HTR-8/SVneo (cell line): ENCODE measurements at regions not wholly inside any gene's neighbourhood (a gene's known extent, or its start where the extent isn't known, plus 50 kb on each side); places are given as distances from the start of the nearest gene placed in this dataset.

ENCODE experiments used
- DNase-seq: peaks from one replicate; pipeline ENCODE4 v3.0.0; 2011; ENCODE audit warnings: low spot score, mixed read lengths; ENCODE audit not compliant: insufficient read length
- FAIRE-seq: peaks from 2 replicates; lab custom pipeline; 2011; peaks lifted over from hg19 to GRCh38; lab: Jason Lieb, UNC

GRCh38 chr3:159835126-159835525 lies 153.5 kb upstream of the IL12A start:
- FAIRE-seq (no peak), DNase-seq (no peak)

GRCh38 chr3:159837725-159838124 lies 150.9 kb upstream of the IL12A start:
- DNase-seq, result no peak
- FAIRE-seq, result no peak

DNA sequence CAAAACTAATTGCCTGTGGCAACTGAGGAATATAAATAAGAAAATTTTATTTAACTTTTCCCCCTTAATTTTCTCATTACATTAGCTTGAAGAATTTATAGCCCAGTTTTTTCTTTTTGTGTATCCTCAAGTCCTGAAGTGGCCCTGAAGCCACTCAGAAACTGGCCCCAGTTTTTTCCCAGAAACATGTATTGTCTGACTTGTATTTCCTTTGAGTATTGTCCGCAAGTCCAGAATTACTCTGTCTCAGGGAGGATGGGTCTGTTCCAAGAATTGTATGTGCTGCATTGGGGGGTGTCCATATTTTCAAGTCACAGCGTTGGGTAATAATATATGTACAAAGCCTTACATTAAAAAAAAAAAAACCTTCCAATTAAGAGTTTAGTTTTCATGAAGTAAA lies 149.7 kb upstream of the IL12A start:
- FAIRE-seq, result no peak
- no peak for DNase-seq

GRCh38 chr3:159839561-159840379 lies 148.9 kb upstream of the IL12A start, which contains the start of gene SCHIP1:
Gene SCHIP1, plus strand, starts transcription at chr3:159839861.
- DNase-seq (no peak), FAIRE-seq (no peak)

DNA sequence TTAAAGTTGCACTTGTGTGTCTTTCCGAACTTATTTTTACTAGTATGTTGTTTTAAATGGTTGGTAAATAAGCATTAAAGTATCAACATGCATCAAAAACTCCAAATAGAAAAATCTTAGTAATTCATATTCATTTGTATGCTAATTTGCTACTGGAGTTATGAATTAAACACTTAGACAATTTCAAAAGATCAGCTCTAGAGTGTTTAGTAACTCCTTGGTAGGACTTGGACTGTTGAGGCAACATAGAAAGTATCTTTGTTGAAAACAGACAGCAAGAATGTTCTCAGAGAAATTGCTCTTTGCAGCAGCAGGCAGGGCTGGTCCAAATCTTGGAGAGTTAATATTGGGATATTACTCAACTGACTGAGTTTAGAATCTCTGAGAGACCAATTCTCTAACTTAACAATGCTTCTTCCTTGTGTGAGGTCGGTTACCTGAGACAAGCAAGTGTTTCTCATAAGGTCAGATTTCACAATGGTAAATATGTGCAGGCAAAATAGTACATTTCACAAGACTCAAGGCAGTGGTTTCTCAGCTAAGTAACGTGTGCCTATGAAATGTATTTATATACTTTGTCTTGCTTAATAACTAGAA lies 147.8 kb upstream of the IL12A start:
- DNase-seq (no peak), FAIRE-seq (no peak)

DNA sequence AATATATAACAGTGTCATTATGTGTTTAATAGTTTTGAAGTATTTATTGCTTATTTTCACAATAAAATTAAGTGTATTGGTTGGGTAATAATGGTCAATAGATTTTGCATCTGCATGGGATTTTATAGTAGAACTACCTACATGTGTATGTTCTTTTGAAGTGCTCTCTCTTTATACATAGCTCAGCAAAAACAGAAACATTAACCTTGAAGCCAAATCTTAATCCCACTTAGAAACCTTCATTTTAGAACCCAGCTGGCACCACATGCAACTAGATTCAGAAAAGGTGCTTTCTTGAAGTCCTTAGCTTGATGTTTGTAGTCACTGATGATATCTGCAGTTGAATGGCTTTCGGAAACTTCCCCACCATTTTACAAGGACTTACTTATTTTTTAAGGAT lies 146.9 kb upstream of the IL12A start:
- FAIRE-seq (no peak), DNase-seq (no peak)

DNA sequence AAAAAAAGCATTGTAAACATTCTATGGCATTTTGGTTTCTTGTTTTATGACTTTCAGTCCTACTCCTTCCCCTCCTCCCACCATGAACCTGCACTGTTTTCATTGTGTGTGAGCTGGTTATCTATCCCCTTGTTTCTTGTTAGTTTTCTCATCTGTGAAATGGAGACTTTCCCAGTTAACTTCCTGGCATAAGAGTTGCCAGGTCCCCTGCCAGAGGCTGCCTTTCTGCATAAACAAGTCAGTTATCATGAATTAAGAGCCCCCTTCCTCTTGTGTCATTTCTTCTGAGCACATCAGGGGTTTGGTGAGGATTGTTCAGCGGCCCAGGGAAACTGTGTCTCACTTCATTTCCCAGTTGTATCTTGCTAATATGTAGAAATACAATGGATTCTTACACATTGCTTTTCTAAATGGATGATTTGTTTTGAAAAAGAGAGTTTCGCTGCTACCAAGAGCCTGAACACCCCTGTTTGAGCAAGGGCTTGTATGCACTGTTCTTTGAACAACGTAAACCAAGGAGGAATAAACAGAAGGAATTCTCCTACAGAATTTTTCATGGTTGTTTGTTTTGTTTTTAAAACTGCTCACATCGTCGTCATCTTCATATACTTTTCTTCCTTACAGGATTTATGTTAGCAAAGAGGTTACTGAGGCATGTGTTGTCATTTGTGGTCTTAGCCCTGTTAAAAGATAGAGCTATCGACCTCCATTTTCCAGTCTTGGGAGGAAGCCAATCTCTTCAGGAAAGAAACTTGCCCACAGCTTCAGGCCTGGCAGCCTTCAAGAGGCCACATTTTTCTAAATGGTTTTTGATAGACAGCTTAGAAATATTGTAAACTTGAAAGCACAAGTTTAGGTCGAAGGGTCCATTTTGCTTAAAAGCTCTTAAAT lies 144.6 kb upstream of the IL12A start:
- no peak for FAIRE-seq
- DNase-seq, result no peak

DNA sequence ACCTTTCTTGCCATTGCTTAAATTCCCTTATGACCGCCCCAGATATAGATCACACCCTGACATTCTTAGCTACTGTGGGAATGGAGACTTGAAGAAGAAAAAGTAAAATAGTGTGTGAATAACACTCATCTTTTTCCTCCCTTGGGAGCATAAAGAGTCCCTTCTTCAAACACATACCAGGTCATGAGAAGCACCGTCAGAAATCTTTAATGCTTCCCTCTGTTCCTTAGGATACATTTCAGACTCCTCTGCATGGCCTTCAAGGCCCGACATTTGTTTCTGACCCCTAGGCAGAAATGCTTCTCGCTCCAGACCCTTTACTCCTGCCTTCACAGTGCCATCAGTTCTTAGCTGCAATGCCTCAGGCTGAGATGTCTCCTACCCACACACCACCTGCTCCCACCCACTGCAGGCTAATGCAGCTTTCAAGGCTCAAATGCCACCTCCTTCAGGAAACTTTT lies 143.8 kb upstream of the IL12A start:
- DNase-seq (no peak), FAIRE-seq (no peak)

DNA sequence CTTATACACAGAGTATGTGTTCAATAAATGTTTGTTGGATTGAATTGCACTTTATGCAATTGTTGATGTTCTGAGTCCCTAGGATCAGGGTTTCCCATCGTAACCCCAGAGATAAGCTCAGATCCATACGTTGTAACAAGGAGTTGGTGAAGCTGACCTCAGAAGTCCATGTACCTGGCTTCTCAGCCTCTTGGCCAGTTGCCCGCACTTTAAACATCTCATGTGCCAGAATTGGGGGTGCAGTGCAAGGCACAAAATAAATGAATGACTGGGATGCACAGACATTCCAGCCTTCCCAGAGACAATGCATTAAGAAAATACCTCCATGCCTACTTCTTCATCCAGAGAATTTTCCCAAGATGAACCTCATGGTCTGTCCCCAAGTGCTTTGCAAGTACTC lies 142.9 kb upstream of the IL12A start:
- FAIRE-seq (no peak), DNase-seq (no peak)

DNA sequence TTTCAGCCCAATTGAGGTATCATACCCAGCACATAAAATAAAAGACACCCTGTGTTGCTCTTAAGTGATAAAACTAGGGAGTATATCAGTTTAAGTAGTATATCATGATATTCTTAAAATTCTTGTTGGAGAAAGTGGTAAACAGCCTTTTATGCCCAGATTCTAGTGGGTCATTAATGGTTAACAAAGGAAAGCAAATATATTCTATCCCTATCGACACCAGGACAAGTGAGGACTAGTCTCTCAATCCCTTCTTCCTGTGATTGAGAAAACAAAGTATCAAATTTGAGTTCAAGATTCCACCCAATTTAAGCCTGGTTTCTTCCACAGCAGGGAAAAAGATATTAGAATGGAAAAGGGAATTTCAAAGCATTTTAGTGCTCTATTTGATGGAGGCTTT lies 142.4 kb upstream of the IL12A start:
- no peak for DNase-seq
- FAIRE-seq, result no peak

DNA sequence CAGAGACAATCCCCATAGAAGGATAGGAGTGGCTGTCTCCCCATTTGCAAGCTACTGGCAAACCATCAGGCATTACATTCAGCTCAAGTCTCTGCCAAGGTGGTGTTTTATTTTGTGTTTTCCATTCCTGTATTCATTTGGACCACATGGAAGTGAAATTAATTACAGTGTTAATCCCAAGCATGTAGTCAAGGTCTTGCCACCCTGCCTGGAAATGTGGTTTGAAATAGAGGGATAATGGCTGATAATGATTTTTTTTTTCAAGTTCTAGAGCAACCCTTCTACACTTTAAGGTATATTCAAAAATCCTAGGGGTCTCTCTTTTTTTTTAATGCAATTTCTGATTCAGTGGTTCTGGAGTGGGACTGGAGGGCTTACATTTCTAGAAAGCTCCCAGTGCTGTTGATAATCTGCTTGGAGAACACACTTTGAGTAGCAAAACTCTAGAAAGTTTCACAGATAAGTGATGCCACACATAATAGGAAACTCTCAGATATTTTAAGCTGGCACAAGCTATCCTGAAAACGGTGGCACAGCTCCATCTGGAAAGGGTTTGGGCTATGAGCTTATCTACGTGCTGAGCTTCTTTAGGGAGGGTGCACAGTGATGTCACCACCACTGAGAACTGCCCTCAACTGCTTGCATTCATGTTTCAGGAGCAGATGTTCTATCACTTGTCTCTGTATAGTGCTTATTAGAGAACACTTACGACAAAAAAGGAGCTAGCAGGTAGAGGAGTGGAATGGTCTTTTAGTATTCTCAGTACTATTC lies 140.1 kb upstream of the IL12A start:
- DNase-seq, result no peak

DNA sequence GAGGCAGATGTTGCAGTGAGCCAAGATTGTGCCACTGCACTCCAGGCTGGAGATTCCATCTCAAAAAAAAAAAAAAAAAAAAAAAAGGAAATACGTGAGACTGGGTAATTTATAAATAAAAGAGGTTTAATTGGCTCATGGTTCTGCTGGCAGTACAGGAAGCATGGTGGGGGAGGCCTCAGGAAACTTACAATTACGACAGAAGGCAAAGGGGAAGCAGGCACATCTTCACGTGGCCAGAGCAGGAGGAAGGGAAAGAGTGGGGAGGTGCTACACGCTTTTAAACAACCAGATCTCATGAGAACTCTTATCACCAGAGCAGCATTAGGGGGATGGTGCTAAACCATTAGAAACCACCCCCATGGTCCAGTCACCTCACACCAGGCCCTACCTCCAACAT lies 138.2 kb upstream of the IL12A start:
- DNase-seq, result no peak
- FAIRE-seq, result no peak

More for the DNA sequence above, 140.1 kb upstream of the IL12A start:
- FAIRE-seq, result no peak

DNA sequence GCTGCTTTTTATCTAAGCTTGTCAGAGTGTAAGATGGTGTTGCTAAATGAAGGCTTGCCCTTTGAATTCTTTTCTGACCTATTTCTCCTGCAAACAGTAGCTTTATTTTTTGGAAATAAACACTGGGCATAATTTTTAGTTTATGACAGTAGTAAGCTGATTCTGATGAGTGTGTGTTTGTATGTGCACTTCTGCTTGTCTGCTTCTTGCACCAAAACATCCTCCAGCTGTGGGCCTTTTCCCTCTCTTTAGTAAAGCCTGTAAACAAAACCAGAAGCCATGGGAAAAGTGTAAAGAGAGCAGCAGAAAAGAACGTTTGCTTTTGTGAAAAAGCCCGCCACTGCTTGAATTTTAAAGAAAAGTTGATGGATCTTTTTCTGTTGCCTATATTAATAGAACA lies 136.4 kb upstream of the IL12A start:
- DNase-seq (no peak), FAIRE-seq (no peak)

DNA sequence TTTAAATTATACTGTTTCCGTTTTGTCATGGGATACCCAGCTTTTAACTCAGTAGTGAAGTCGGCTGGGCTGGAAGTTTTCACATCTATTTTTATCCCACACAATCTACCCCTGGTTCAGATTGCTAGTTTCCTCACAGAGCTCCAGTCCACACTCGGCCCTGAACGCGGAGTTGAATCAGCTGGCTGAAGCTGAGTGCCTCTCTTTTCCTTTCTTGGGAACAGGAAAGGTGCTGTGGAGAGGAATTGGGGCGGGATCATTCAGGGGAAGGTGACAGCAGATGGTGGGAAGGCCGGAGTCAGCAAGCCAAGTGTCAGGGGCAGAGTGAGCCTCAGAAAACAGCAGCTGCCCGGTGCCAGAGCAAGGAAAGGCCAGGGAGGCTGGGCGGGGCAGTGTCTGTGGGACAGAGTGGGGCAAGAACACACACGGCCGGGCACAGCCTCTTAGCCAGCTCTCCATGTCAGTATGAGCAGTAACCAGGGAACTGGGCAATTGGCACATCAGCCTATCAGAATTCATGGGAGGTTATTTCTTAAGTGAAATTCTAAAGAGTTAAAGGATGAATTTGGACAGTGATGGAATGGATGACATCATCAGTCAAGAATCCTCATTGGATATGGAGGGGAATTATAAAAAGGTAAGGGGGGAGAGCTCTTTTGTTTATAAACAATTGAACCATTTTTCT lies 135.7 kb upstream of the IL12A start:
- DNase-seq, result peak; percentile 51
- peak; percentile 28 for FAIRE-seq

GRCh38 chr3:159853506-159853864 lies 135.2 kb upstream of the IL12A start:
- FAIRE-seq, result no peak

GRCh38 chr3:159854500-159855124 lies 134.0 kb upstream of the IL12A start:
- DNase-seq, result peak; percentile 78
- FAIRE-seq, result peak; percentile 83

More at GRCh38 chr3:159853506-159853864, 135.2 kb upstream of the IL12A start:
- DNase-seq, result no peak

- FAIRE-seq (no peak), DNase-seq (no peak)
These were observed 132.9 kb upstream of the IL12A start for GRCh38 chr3:159855599-159856346.

- FAIRE-seq (no peak), DNase-seq (no peak)
These were observed 132.0 kb upstream of the IL12A start for GRCh38 chr3:159856590-159857104.
